IMR-90 (cell line): ENCODE measurements at regions not wholly inside any gene's neighbourhood (a gene's known extent, or its start where the extent isn't known, plus 50 kb on each side); places are given as distances from the start of the nearest gene placed in this dataset.

Experiments used
- ATAC-seq: fragments of 200-7000 bp; cut with Tn5 transposase; 2 replicates; pipeline ENCODE4 v1.9.1; 2020; ENCODE audit warnings: low read depth, mild to moderate bottlenecking, moderate library complexity
- BruUV-seq: library from RNA; stranded (reverse); fragments of 400-500 nt; replicated peaks from 2 replicates; lab custom pipeline; 2021; lab: Mats Ljungman, UMichigan
- CTCF ChIA-PET: fragments of 300-600 bp; formaldehyde crosslinking; extraction: SDS; loops from one replicate; lab custom pipeline; 2021; ENCODE audit warnings: antibody characterized with exemption; lab: Yijun Ruan, JAX
- POLR2A ChIA-PET: fragments of 300-600 bp; sonication (Branson Sonifier 250); formaldehyde crosslinking; loops from one replicate; lab custom pipeline; 2022; ENCODE audit warnings: antibody characterized with exemption; ENCODE audit not compliant: unreplicated experiment; lab: Charles Lee
- DNase-seq: peaks from one replicate; pipeline ENCODE4 v3.0.0; 2013
- H2AFZ ChIP-seq: replicated peaks from 2 replicates; pipeline ENCODE3; 2013; ENCODE audit warnings: low read length, mild to moderate bottlenecking; ENCODE audit not compliant: poor library complexity
- H2AK5ac ChIP-seq: 2 replicates; pipeline ENCODE4 v1.6.1; 2013; ENCODE audit warnings: low read depth, low read length, inconsistent platforms
- H2AK9ac ChIP-seq: replicated peaks from 2 replicates; pipeline ENCODE3; 2013; ENCODE audit warnings: mild to moderate bottlenecking, low read depth, low read length, moderate library complexity; ENCODE audit not compliant: poor library complexity
- H2BK120ac ChIP-seq: 2 replicates; pipeline ENCODE4 v1.6.1; 2013; ENCODE audit warnings: low read depth, low read length, inconsistent platforms
- H2BK15ac ChIP-seq: 3 replicates; pipeline ENCODE4 v1.6.1; 2013; ENCODE audit warnings: low read depth, low read length, inconsistent platforms
- H2BK20ac ChIP-seq: 2 replicates; pipeline ENCODE4 v1.6.1; 2013; ENCODE audit warnings: low read depth, mild to moderate bottlenecking, inconsistent platforms, low read length, moderate library complexity
- H2BK5ac ChIP-seq: 2 replicates; pipeline ENCODE4 v1.6.1; 2013; ENCODE audit warnings: mild to moderate bottlenecking, low read depth, low read length, inconsistent platforms; ENCODE audit not compliant: poor library complexity, severe bottlenecking
- H3K14ac ChIP-seq: replicated peaks from 2 replicates; pipeline ENCODE4 v1.6.1; 2013; ENCODE audit warnings: low read depth, low read length, inconsistent platforms
- H3K18ac ChIP-seq: 2 replicates; pipeline ENCODE4 v1.6.1; 2013; ENCODE audit warnings: low read depth, low read length, control low read depth
- H3K23ac ChIP-seq: 2 replicates; pipeline ENCODE4 v1.6.1; 2013; ENCODE audit warnings: low read depth, low read length, inconsistent platforms
- H3K27ac ChIP-seq: 2 replicates; pipeline ENCODE4 v1.5.1; 2013; ENCODE audit warnings: mild to moderate bottlenecking, control low read depth, low read length; ENCODE audit not compliant: insufficient read depth
- H3K27me3 ChIP-seq: 2 replicates; pipeline ENCODE4 v1.6.1; 2013; ENCODE audit warnings: low read length; ENCODE audit not compliant: control insufficient read depth, insufficient read depth
- H3K36me3 ChIP-seq: 2 replicates; pipeline ENCODE4 v1.6.1; 2013; ENCODE audit warnings: low read length, mixed read lengths; ENCODE audit not compliant: control insufficient read depth, insufficient read depth
- H3K4ac ChIP-seq: 2 replicates; pipeline ENCODE4 v1.6.1; 2013; ENCODE audit warnings: low read depth, low read length, inconsistent platforms
- H3K4me1 ChIP-seq: 2 replicates; pipeline ENCODE4 v1.6.1; 2013; ENCODE audit warnings: low read length, mixed read lengths; ENCODE audit not compliant: control insufficient read depth, insufficient read depth
- H3K4me2 ChIP-seq: 2 replicates; pipeline ENCODE4 v1.6.1; 2013; ENCODE audit warnings: low read depth, mild to moderate bottlenecking, control low read depth, low read length, moderate library complexity
- H3K4me3 ChIP-seq: 2 replicates; pipeline ENCODE4 v1.5.1; 2013; ENCODE audit warnings: low read depth, mild to moderate bottlenecking, control low read depth, low read length, moderate library complexity; ENCODE audit not compliant: insufficient read depth
- H3K56ac ChIP-seq: 2 replicates; pipeline ENCODE4 v1.6.1; 2013; ENCODE audit warnings: low read length, inconsistent platforms; ENCODE audit not compliant: insufficient read depth; ENCODE audit errors: extremely low read depth
- H3K79me1 ChIP-seq, 2 experiments: 2 replicates each; pipeline ENCODE4 v1.6.1; 2013; ENCODE audit warnings: low read length in 2 of 2, inconsistent platforms in 1 of 2, low read depth in 1 of 2
- H3K9ac ChIP-seq: 2 replicates; pipeline ENCODE4 v1.6.1; 2013; ENCODE audit warnings: low read depth, low read length, control low read depth
- H3K9me1 ChIP-seq: 2 replicates; pipeline ENCODE4 v1.6.1; 2013; ENCODE audit warnings: low read length, inconsistent platforms; ENCODE audit not compliant: insufficient read depth
- H3K9me3 ChIP-seq: 2 replicates; pipeline ENCODE4 v1.6.1; 2013; ENCODE audit warnings: low read length; ENCODE audit not compliant: control insufficient read depth, insufficient read depth
- H4K20me1 ChIP-seq: 2 replicates; pipeline ENCODE4 v1.6.1; 2013; ENCODE audit warnings: low read length, inconsistent platforms; ENCODE audit not compliant: insufficient read depth
- H4K5ac ChIP-seq: 2 replicates; pipeline ENCODE4 v1.6.1; 2013; ENCODE audit warnings: mild to moderate bottlenecking, low read depth, low read length, control low read depth
- H4K8ac ChIP-seq, 2 experiments: 2 replicates each; pipeline ENCODE4 v1.6.1; 2013; ENCODE audit warnings: low read depth in 2 of 2, low read length in 2 of 2, control low read depth in 1 of 2, inconsistent platforms in 1 of 2
- H4K91ac ChIP-seq: 2 replicates; pipeline ENCODE4 v1.6.1; 2013; ENCODE audit warnings: low read depth, low read length, inconsistent platforms; ENCODE audit not compliant: insufficient read depth
- CEBPB ChIP-seq: IDR thresholded peaks from 2 replicates; pipeline ENCODE4 v1.6.1; 2012; ENCODE audit warnings: low read depth, low read length, improper control_type of control experiment
- FOS ChIP-seq: fragments of 150-350 bp; IDR thresholded peaks from 2 replicates; pipeline ENCODE4 v1.6.1; 2016; ENCODE audit warnings: low read depth, low read length
- WGBS, 2 experiments: methylation state at CpG; one replicate each; pipeline versions ENCODE4 v1.1.5 to v1.1.7; 2013; ENCODE audit warnings: missing lambda C conversion rate in 2 of 2; ENCODE audit not compliant: insufficient read length in 1 of 2; ENCODE audit errors: extremely low coverage in 2 of 2; 5-methylcytosine and 5-hydroxymethylcytosine counted together
- dilution Hi-C: fragments of 300-500 bp; cut with HindIII; formaldehyde crosslinking; loops from one replicate; pipeline ENCODE4 v1.14.3; 2018; ENCODE audit warnings: low sequenced_read_pairs; ENCODE audit not compliant: unreplicated experiment
- in situ Hi-C: fragments of 300-500 bp; cut with MboI; formaldehyde crosslinking; loops from 3 replicates; pipeline ENCODE4 v1.14.3; 2019; ENCODE audit warnings: low sequenced_read_pairs, inconsistent platforms, mixed read lengths
- intact Hi-C: fragments of 100-400 bp; cut with micrococcal nuclease; formaldehyde crosslinking; loops from 2 replicates; pipeline ENCODE4 v1.10.0; 2022

GRCh38 chr13:75132701-75133695, 349.0 kb downstream of the TBC1D4 start:
- Histone ChIP-seq H2AFZ (no peak overlapping the region), H2BK20ac (0 out of 2 replicates have a peak overlapping the region, but pooled peaks have one; percentile 16), H3K14ac (no peak overlapping the region), H3K23ac (no peak overlapping the region), H3K56ac (no peak overlapping the region), H3K79me1 (no peaks in the 10 kb centered on the region), H3K9me1 (no peaks in the 10 kb centered on the region), H3K4me1 (no peaks in the 10 kb centered on the region), H3K27me3 (no peaks in the 10 kb centered on the region), H3K9me3 (peaks cover 2% of the 10 kb centered on the region; the same call in 1 of the 2 replicates), H4K91ac (no peak overlapping the region), H3K4ac (no peak overlapping the region), H2AK5ac (no peak overlapping the region), H3K18ac (no peak overlapping the region), H3K4me3 (no peak overlapping the region), H3K27ac (no peak overlapping the region), H3K36me3 (no peaks in the 10 kb centered on the region), H4K5ac (no peak overlapping the region), H4K20me1 (no peaks in the 10 kb centered on the region), H2BK5ac (no peak overlapping the region), H3K9ac (no peak overlapping the region), H2BK120ac (no peak overlapping the region), H2AK9ac (no peak overlapping the region), H3K4me2 (no peak overlapping the region), H4K8ac (no peak overlapping the region), H2BK15ac (no peak overlapping the region)
- ChIA-PET POLR2A (no interaction called here), CTCF (interaction anchor here (0.7 kb wide), 1 partner anchor 86 kb away, joined by 4 read pairs; no protein-coding TSS in a partner anchor)
- 80% methylated on average over 1 of the region's 3 CpGs; no CpG with 5 or more reads in 1 of the 2 experiments for WGBS, 2 experiments
- no TSS peak for BruUV-seq
- in situ Hi-C loops (no loop called here), intact Hi-C loops (no loop called here), dilution Hi-C loops (no loop called here)
- no peak for TF ChIP-seq CEBPB
- TF ChIP-seq FOS = no peak
- ATAC-seq = no peak
- no peak for DNase-seq
